Prostate gland (tissue), 2 donors: ENCODE measurements at regions not wholly inside any gene's neighbourhood (a gene's known extent, or its start where the extent isn't known, plus 50 kb on each side); places are given as distances from the start of the nearest gene placed in this dataset.

ENCODE experiments used
- CTCF ChIP-seq, 4 experiments: fragments of 200-600 bp in 2 of 4; fragments of 450-650 bp in 2 of 4; sonication (generic) in 2 of 4; IDR thresholded peaks; 1 replicate in 3 of 4; 2 replicates in 1 of 4; pipeline ENCODE4 v1.5.1; 2016 to 2019; ENCODE audit warnings: antibody characterized with exemption in 4 of 4, mild to moderate bottlenecking in 2 of 4, moderate library complexity in 2 of 4
- POLR2AphosphoS5 ChIP-seq: sonication (generic); formaldehyde crosslinking; IDR thresholded peaks from one replicate; pipeline ENCODE4 v1.6.1; 2017; ENCODE audit warnings: antibody characterized with exemption

DNA sequence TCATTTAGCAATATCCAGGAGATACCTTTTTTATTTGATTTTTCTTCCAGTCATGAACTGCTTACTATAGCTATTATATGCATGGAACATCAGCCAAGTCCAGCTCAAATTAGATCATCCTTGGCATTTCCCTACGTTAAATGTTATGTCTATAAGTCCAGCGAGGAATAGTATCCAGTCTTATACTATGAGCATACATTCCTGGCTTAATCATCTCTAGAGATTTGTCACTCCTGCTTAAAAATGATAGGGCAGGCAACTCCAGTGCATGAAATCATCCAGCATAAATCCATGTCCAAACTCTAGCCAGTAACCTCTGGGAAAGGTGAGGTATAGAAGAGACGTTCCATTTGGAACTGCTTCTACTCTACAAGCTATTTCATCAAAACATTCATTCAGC, 126.7 kb upstream of the VCX2 start:
- TF ChIP-seq CTCF (IDR thresholded peaks at IDR 0.05) (no peak), POLR2AphosphoS5 (no peak)
